GM12892 (cell line): ENCODE measurements at regions not wholly inside any gene's neighbourhood (a gene's known extent, or its start where the extent isn't known, plus 50 kb on each side); places are given as distances from the start of the nearest gene placed in this dataset.

Experiments
- POLR2A ChIP-seq: IDR thresholded peaks from 2 replicates; pipeline ENCODE4 v1.6.1; 2011; ENCODE audit warnings: low read depth, low read length, control low read depth
- POLR2AphosphoS5 ChIP-seq: IDR thresholded peaks from 2 replicates; pipeline ENCODE4 v1.6.1; 2011; ENCODE audit warnings: low read depth, low read length, control low read depth
- TAF1 ChIP-seq: IDR thresholded peaks from 2 replicates; pipeline ENCODE4 v1.6.1; 2011; ENCODE audit warnings: low read depth, mild to moderate bottlenecking, control low read depth, low read length, borderline replicate concordance

GRCh38 chr19:57010541-57010940, 109.2 kb upstream of the USP29 start:
- TF ChIP-seq POLR2A (no peak), POLR2AphosphoS5 (no peak), TAF1 (no peak)
